GM21786 (cell line): ENCODE measurements at regions not wholly inside any gene's neighbourhood (a gene's known extent, or its start where the extent isn't known, plus 50 kb on each side); places are given as distances from the start of the nearest gene placed in this dataset.

Experiments used
- ATAC-seq: cut with Tn5 transposase; IDR thresholded peaks from one replicate; pipeline ENCODE4 v1.9.1; 2021; ENCODE audit not compliant: unreplicated experiment

DNA sequence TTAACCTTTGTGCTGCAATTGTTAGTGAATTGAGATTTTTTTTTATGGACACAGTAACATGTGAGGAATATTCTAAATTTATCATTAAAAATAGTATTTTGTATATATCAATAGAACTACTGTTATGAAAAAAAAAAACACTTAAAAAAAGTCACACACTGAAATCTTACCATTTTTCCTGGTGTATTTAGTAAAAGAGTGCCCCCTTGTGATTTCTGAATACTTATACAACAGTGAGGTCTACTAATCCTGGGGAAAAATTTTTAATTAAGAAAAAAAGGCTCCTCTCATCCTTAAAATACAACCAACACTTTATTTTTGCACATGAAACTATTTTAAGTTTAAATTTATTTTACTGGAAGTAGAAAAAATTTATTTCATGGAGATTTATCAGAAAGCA is 56.4 kb upstream of the SPOCK3 start:
- no peak for ATAC-seq

DNA sequence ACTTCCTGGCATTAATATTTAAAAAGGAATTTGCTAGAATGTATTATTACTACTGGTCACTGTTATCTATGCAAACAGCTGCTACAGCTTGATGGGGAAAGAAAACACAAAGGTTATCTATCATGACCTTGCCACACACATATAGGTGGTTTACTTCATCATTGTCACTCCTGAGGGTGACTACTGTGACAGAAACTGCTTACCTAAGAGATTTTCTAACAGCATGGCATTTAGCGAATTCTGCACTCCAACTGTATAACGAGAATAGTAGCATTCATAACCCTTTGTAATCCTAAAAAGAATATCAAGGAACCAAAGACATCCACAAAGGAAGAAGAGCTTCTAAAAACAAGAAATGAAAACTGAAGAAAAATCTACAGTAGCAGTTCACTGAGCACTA is 74.6 kb upstream of the SPOCK3 start:
- ATAC-seq, result no peak

DNA sequence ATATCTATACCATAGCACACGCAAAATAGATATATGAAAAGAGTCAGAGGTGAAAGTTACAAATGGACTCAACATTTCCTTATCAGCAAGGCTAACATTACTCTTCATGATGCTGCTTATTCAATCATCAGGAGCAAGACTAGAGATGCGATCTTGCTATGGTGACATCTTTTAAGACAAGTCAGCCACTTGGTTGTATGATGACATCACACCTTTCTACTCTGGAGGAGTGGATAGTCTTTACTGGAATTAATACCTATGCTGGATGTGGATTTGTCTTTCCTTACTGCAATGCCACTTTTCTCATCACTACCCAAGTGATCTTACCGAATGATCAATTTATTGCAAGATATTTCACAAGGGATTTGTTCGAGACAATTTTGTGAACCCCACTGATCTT is 87.0 kb upstream of the SPOCK3 start:
- no peak for ATAC-seq

DNA sequence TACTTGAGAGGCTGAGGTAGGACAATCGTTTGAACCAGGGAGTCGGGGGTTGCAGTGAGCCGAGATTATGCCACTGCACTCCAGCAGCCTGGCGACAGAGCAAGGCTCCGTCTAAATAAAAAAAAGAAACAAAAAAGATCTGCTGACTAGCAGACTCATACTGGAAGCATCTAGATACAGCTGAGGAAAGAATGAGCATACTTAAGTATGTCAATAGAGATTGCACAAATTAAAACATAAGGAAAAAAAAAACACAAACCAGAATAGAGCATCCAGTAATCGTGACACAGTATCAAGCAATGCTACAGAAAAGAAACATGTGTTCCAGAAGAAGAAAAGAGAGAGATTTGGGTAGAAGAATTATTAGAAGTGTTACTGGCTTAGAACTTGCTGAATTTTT is 105.5 kb upstream of the SPOCK3 start:
- ATAC-seq, result no peak

DNA sequence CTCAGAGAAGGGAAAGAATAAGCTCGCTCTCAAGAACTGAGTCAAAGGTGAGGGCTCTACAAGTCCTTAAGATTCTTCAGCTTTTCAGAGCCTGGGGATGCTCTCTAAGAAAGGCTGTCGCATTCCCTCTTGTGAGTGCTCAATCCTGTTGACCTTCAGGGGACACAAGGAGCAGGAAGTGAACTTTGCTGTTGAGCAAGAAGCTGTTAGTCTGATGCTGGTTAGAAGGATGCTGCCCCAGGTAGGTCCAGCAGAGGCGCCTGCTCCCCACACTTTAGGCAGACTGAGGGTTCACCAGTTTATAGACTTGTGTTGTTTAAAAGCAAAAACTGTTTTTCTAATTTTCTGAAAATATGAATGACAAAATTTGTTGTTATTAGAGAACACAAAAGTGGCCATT is 125.4 kb upstream of the SPOCK3 start:
- ATAC-seq, result no peak

DNA sequence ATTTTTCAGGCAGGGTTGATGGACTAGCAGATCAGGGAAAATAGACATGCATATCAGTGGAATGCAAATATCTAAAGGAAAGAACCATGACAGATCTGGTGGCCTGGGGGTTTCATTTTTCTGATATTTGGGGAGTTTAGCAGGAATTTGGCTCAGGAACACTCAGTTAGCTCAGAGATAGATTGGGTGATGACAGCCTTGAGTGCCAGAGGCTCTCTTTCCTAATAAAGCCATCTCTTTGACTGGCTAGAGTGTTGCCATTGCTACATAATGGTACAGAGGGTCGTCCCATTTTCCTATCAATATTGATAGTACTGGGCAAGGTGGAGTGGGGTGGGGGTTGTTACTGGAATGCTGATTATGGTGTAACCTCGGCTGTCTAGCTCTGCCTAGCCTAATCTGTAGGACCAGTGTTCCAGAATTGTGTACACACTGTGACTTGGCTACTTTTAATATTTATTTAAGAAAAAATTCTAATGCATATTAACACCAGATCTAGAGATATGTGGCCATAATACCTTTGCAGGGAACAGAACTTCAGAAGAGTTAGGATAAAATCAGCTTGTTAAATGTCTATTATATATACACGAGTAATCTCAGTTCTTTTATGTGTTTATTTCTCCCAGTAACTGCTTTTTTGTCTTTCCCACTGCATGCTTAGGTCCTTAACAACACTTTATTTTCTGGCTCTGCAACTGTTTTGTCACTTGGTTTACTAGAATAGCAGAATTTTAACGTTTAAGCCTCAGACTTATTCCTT is 145.0 kb upstream of the SPOCK3 start:
- ATAC-seq, result no peak

DNA sequence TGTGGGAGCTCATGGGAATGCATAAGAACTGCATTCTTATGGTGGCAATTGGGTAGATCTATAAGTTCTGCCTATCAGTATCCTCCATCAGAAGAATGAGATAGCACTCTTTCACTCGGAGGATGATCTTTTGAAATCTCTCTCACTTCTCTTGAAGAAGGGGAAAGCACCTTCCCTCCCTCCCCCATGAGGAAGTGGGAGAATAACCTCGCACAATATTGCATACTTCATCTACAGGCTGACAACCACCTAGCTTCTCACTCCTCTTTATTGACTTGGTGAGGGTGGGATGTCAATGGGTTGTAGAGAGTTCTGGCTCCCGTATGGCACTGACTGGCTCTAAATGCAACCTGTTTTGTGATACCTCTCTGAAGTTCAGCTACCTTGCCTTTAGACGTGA is 146.7 kb upstream of the SPOCK3 start:
- no peak for ATAC-seq

DNA sequence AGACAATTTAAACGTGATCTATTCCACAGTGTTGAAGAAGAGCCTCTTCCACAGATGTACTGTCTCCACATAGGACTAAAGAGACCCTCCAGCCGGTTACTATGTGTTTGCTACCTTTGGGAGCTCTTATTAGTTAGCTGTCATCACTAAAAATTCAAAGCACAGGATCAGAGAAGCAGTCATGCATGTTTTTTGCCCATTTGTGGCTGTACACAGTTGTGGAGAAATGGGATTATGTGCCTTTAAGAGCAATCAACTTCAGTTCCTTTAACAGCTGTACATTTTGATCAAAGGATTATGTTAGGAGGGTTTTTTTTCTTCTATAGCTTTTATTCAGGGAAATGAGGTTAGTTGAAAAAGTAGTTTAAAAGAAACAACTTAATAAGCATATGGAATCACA is 149.0 kb upstream of the SPOCK3 start:
- no peak for ATAC-seq

DNA sequence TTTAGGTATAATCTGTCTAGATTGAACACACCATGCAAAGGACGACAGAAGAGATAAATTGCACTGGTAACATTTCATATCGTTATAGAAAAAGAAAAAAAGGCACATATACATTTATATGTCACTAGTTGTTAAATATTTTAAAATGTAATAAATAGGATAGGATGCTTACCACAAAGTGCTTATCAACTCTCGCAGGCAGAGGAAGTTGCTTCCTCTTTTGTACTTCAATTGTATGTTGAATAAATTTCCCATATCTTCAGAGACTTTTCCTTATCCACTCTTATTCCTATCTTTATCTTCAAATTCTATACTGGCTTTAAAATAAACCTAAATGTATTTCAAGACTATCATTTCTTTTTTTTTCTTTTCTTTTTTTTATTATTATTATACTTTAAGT is 163.3 kb upstream of the SPOCK3 start:
- ATAC-seq, result no peak

DNA sequence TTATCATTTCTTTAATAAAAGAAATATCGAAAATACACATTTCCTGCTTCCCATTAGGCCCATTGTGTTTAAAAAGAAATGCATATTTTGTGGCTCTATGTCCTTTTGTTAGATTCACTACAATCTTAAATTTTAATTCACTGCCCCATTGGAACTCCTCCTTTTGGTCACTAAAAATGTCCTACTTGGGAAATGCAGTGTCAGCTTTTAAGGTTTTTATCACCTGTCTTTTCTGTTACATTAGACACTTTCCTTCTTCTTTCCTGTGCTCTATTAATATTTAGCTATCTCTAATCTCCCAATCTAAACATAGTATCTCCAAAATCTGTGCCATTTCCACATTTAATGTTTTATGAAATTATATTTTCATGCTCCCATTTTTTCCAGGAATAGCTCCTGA is 164.9 kb upstream of the SPOCK3 start:
- ATAC-seq, result no peak

DNA sequence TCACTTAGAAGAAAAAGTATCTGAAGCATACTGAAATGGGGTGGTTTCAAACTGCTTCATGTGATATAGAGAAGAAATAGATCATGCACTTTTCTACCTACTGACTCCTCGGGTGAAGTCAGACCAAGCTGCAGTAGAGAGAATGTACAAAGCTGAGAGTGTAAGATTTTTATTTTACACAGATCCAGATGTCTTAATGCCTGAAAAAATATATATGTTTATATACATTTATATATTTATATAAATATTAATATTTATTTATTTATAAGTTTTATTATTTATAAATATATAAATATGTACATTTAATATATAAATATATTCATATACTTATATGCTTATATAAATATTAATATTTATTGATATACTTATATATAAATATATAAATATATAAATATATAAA is 171.9 kb upstream of the SPOCK3 start:
- ATAC-seq, result no peak

DNA sequence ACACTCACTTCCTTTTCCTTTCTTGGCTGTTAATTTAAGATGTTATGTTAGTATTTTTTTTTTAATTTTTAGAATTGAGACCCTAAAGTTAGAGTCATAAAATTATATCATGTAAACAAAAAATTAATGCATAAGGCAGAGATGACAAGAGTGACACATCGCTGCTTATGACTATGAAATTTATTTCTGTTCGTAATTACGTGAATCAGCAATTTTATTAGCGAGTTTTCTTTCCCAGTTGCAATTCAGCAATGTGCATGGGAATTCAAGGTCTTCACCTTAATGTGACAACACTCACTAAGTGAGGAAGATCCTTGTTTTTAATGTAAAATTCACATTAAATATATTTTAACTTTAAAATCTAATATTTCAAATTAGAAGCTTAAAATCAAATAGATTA is 181.2 kb upstream of the SPOCK3 start:
- ATAC-seq, result no peak

DNA sequence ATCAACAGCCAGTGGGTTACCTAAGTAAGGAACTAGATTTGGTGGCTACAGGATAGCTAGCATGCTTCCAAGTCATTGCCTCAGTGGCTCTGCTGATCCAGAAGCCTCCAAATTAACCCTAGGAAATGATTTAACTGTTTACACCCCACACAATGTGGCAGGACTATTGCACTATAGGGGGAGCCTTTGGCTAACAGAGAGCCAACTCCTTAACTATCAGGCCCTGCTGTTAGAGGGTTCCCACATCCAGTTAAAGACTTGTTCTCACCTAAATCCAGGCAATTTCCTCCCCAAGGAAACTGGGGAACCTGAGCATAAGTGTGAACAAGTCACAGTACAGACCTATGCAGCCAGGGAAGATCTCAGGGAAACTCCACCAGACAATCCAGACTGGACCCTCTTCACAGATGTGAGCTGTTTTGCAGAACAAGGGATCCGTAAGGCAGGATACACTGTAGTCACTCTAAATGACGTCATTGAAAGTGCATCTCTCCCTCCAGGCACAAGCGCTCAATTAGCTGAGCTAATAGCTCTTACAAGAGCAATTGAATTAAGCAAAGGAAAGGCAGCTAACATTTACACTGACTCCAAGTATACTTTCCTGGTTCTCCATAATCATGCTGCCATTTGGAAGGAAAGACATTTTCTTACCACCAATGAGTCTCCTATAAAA is 185.3 kb upstream of the SPOCK3 start:
- ATAC-seq, result no peak

DNA sequence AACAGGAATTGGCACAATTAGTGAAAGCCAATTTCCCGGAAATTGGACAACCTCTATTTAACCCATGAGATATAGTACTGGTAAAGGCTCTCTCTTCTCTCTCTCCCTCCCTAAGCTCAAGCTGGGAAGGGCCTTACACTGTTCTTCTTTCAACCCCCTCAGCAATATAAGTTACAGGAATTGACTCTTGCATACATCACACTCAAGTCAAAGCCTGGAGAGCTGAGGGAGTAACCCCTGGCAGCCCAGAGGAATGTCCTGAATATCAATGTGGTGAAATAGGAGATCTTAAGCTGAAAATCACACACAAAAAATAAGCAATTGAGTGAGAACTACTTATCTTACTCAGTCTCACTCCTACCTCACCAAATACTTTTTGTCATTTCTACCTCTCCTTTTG is 186.9 kb upstream of the SPOCK3 start:
- ATAC-seq, result no peak

DNA sequence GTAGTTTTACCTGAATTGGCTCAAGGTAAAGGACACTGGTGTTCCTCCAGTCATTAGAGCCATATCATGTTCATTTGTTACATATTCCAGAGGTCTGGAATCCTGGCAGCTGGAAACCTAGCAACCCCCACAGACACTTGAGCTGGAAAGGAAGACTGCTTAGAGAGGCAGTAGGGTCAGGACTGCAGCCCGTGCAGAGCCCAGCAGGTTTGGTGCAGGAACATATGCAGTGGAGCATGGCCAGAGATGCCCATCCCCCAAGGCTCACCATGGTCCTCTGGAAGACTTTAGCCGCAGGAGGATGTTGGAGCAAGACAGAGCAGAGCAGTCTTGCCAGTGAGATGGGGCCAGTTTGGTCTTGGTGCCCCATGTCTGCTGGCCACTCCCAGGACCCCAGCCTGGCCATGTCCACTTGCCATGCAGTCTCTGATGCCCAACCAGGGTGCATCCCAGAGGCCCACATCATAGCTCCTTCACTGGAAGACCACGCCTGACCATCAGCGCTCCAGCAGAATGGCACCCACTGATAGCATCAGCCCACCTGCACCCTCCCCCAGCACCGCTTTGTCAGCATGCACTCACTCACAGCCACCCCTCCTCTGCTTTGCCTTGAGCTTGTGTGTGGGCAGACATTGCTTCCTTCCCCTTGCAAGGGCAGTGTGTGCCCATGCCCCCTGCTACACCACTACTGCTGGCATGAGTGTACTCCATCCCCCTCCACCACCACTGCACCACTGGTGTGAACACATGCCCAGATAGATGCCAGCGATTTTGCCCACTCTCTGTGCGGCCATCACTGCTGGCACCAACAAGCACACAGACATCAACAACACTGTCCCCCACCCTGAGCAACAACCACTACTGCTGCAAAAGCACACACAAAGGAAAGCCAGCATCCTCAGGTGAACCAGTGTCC is 190.3 kb upstream of the SPOCK3 start:
- ATAC-seq, result no peak

DNA sequence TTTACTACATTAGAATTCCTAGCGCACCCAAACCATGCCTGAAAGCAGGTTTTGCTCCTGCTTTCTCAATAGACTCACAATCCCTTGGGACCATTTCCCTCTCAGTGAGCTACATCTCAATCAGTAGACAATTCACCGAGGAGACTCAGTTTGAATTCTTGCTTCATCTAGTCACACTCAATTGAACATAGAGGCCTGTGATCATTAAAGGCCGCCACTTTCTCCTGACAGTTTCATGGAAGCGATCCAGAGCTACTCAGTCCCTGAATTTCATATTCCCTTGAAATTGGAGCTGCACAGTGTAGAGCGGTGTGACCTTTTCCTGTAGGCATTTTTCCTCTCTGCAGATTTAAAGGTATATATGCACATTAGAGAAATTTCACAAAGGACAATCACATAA is 193.9 kb upstream of the SPOCK3 start:
- ATAC-seq, result no peak

DNA sequence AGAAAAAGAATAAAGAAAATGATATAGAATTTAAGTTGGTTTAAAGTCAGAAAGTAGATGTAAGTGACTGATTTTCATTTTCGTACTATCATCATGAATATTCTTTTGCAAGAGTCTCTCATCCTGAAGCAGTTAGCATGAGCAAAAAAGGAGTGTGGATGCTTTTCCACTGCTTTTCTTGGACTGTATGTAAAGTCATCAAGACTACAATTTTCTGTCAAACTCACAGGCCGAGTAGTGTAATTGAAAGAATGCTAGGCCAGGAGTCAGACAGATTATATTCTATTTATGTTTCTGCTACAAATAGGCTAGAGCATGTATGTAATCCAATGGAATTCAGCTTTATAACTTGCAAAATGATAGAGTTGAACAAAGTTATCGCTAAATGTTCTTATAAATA is 197.1 kb upstream of the SPOCK3 start:
- no peak for ATAC-seq

DNA sequence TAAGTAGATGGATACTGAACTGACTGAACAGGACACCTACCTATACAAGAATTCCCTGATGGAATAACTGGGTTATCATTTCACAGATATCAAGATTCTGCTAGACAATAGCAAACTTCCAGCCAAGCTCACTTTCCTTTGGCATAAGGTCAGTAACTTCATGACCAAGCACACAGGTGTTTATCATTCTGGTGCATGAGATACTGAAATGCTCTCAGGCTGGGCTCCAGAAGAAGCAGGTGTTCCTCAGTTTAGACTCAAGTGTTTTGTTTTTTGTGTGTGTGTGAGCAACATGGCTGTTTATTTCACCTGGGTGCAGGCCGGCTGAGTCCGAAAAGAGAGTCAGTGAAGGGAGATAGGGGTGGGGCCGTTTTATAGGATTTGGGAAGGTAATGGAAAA is 201.5 kb upstream of the SPOCK3 start:
- no peak for ATAC-seq

DNA sequence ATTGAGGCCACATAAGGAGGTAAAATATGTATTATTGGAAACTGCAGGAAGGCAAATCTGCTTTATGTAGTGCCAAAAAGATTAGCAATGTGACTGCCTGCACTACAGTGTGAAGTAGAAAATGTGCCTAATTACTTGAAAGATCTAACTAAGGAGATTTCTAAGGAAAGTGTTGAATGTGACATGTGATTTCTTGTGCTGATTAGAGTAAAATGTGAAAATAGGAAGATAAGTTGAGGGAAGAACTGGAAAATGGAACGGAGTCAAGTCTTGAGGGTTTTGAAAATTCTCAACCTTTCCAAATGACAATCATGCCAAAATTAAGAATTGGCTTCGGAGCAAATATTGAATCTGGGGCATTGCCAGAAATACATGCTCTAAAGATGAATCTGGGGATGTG is 209.5 kb upstream of the SPOCK3 start:
- no peak for ATAC-seq

DNA sequence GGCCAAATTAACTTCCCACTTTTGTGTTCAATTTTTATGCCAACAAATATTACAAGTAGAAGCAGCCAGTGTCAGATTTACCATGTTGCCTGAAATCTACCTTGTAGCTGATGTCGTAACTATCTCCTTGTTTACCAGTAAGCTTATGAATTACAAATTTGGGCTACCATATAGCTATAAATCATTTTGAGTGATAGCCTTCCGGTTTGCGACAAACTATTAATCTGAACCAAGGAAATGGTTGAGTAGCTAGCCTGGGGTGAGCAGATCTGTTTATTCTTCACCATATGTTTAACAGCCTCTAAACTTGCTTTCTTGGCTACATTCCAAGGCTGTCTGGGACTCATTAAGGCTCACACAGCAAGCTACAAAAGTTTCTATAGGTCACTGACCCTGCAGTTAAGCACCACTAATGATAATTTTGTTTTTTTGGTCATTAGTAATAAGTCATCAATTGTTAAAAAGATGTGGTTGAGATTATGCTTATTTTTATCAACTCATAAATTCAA is 218.7 kb upstream of the SPOCK3 start:
- ATAC-seq, result no peak

DNA sequence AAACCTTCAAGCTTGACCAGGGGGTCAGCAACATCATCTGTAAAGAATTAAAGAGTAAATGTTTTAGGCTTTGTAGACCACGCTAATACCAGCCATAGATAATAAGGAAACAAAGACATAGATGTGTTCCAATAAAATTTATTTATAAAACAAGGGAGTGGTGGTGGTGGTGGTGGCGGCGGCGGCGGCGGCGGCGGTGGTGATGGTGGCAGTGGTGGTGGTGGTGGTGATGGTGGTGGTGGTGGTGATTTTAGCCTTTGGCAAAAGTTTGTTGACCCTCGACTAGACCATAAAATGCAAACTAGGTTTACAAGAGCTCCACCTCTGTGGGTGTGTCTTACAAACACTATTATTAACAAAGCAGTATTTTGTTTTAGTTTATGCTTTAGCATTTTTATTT is 222.3 kb upstream of the SPOCK3 start:
- no peak for ATAC-seq

DNA sequence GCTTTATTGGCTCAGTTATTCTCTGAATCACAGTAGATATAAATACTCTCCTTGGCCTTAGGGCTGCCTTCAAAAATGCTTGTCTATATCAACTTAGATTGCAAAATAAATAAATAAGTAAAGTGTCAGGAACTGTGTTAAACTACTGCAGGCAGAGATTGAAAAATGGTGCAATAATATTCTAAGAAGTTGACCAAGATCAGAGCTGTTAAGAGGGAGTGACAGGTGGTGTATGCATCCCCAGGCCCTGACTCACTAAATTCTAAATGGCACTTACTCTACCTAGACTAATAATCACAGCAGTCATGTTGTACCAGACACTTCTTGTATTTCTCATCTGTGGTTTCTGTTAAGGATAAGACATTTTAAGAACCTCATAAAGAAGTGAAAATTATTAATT is 235.1 kb upstream of the SPOCK3 start:
- no peak for ATAC-seq
